Gastrocnemius medialis (tissue), 4 donors: ENCODE measurements at regions not wholly inside any gene's neighbourhood (a gene's known extent, or its start where the extent isn't known, plus 50 kb on each side); places are given as distances from the start of the nearest gene placed in this dataset.
"Not testable (repeated sequence)": the region's sequence is repeated elsewhere in the genome, so short reads cannot be mapped to it uniquely, and the experiment has no call there.

Source experiments
- ATAC-seq, 2 donors: fragments of 150-250 bp; one replicate each; pipeline ENCODE4 v1.9.1; 2016
- DNase-seq, 2 donors: peaks; one replicate each; pipeline ENCODE4 v3.0.0-alpha.2; 2019
- H3K27ac ChIP-seq, 4 donors: fragments of 200-600 bp; sonication (generic); 1 replicate in 1 of 4; 2 replicates in 3 of 4; pipeline ENCODE4 v1.5.1; 2016 to 2018; ENCODE audit warnings: mild to moderate bottlenecking in 2 of 4, moderate library complexity in 1 of 4
- H3K27me3 ChIP-seq, 3 donors: fragments of 200-600 bp; sonication (generic) in 2 of 3; 1 replicate in 1 of 3; 2 replicates in 2 of 3; pipeline versions ENCODE4 v1.5.1 to v1.6.0; 2016 to 2019; ENCODE audit warnings: mild to moderate bottlenecking in 1 of 3, moderate library complexity in 1 of 3
- H3K36me3 ChIP-seq, 2 donors: fragments of 200-600 bp; sonication (generic) in 1 of 2; one replicate each; pipeline ENCODE4 v1.5.1; 2017 to 2018
- H3K4me1 ChIP-seq, 2 donors: fragments of 200-600 bp; sonication (generic) in 1 of 2; one replicate each; pipeline ENCODE4 v1.5.1; 2016 to 2017; ENCODE audit warnings: mild to moderate bottlenecking in 2 of 2
- H3K4me3 ChIP-seq, 4 donors: fragments of 200-600 bp; sonication (generic) in 3 of 4; 1 replicate in 1 of 4; 2 replicates in 3 of 4; pipeline ENCODE4 v1.5.1; 2016 to 2019; ENCODE audit warnings: mild to moderate bottlenecking in 2 of 4
- H3K9me3 ChIP-seq, 3 donors: fragments of 200-600 bp; sonication (generic) in 2 of 3; 1 replicate in 1 of 3; 2 replicates in 2 of 3; pipeline ENCODE4 v1.5.1; 2016 to 2019
- CTCF ChIP-seq, 5 experiments: fragments of 450-650 bp in 3 of 5; fragments of 200-600 bp in 2 of 5; sonication (generic) in 2 of 5; IDR thresholded peaks in 4 of 5; conservative IDR thresholded peaks in 1 of 5; 1 replicate in 4 of 5; 2 replicates in 1 of 5; pipeline ENCODE4 v1.5.1; 2016 to 2019; ENCODE audit warnings: antibody characterized with exemption in 5 of 5, mild to moderate bottlenecking in 3 of 5, moderate library complexity in 3 of 5
- POLR2A ChIP-seq, 2 donors: fragments of 450-650 bp; IDR thresholded peaks; one replicate each; pipeline ENCODE4 v1.6.1; 2017; ENCODE audit warnings: antibody characterized with exemption in 2 of 2, mild to moderate bottlenecking in 2 of 2, moderate library complexity in 2 of 2
- in situ Hi-C, 4 donors: fragments of 200-750 bp; cut with MboI; loops; one replicate each; pipeline versions ENCODE4 v1.15.0 to v1.8.0; 2017; ENCODE audit warnings: low sequenced_read_pairs in 4 of 4
- intact Hi-C: fragments of 100-400 bp; cut with DNase I; formaldehyde crosslinking; loops from one replicate; pipeline ENCODE4 v1.15.1; 2023; ENCODE audit warnings: low total_unique reads

DNA sequence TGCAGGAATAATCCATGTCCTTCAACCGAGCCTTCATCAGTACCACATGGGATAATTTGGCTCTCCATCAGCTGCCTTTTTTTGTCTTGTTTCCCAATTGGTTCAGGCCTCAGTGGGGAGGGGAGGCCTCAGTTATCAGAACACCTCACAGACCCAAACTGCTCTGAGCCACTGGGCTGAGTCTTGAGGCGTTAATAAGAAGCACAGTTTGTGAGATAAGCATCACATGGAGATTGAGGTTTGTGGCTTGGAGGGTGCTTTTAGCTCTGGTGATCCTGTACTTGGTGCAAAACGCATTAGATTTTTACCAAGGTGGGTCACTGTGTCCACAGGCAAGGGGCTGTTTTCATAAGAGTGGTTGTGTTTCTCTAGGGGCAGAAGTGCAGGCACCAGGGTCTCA lies 82.8 kb upstream of the HPF1 start:
- TF ChIP-seq CTCF (IDR thresholded peaks at IDR 0.05 in 4 of 5, conservative IDR thresholded peaks at IDR 0.05 in 1 of 5): no peak
- no peak for TF ChIP-seq POLR2A (IDR thresholded peaks at IDR 0.05)
- no peak overlapping the region for H3K27ac ChIP-seq
- in situ Hi-C loops: no loop called here
- ATAC-seq (no peak), DNase-seq (no peak)
- intact Hi-C loops: no loop called here
- H3K9me3 ChIP-seq: no peaks in the 10 kb centered on the region
- H3K4me1 ChIP-seq: no peaks in the 10 kb centered on the region
- H3K36me3 ChIP-seq: no peaks in the 10 kb centered on the region
- no peaks in the 10 kb centered on the region for H3K27me3 ChIP-seq
- H3K4me3 ChIP-seq: no peak overlapping the region

DNA sequence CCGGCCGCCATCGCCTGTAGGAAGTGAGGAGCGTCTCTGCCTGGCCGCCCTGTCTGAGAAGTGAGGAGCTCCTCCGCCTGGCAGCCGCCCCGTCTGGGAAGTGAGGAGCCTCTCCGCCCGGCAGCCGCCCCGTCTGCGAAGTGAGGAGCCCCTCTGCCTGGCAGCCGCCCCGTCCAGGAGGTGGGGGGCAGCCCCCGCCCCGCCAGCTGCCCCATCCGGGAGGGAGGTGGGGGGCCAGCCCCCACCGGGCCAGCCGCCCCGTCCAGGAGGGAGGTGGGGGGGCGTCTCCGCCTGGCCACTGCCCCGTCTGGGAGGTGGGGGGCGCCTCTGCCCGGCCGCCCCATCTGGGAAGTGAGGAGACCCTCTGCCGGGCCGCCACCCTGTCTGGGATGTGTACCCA lies 70.6 kb upstream of the HPF1 start:
- H3K27me3 ChIP-seq, H3K27ac ChIP-seq, H3K9me3 ChIP-seq, H3K4me1 ChIP-seq, ATAC-seq, H3K36me3 ChIP-seq, in situ Hi-C loops, DNase-seq, H3K4me3 ChIP-seq, intact Hi-C loops: not testable (repeated sequence)

- TF ChIP-seq CTCF (IDR thresholded peaks at IDR 0.05 in 4 of 5, conservative IDR thresholded peaks at IDR 0.05 in 1 of 5) (no peak), POLR2A (IDR thresholded peaks at IDR 0.05) (no peak)
- Histone ChIP-seq H3K4me3 (no peak overlapping the region), H3K4me1 (no peaks in the 10 kb centered on the region), H3K9me3 (no peaks in the 10 kb centered on the region), H3K27me3 (no peaks in the 10 kb centered on the region), H3K36me3 (no peaks in the 10 kb centered on the region), H3K27ac (no peak overlapping the region)
- ATAC-seq (no peak), DNase-seq (no peak)
- intact Hi-C loops: no loop called here
- in situ Hi-C loops: no loop called here
These were observed 69.0 kb upstream of the HPF1 start for GRCh38 chr4:169826634-169827187.

GRCh38 chr4:169823685-169824084 lies 65.9 kb upstream of the HPF1 start:
- H3K4me3 ChIP-seq: no peak overlapping the region
- H3K36me3 ChIP-seq: no peaks in the 10 kb centered on the region
- H3K9me3 ChIP-seq: no peaks in the 10 kb centered on the region
- no peaks in the 10 kb centered on the region for H3K27me3 ChIP-seq
- ATAC-seq: no peak
- H3K27ac ChIP-seq: no peak overlapping the region
- TF ChIP-seq CTCF (IDR thresholded peaks at IDR 0.05 in 4 of 5, conservative IDR thresholded peaks at IDR 0.05 in 1 of 5) (no peak), POLR2A (IDR thresholded peaks at IDR 0.05) (no peak)
- DNase-seq: no peak
- intact Hi-C loops (no loop called here), in situ Hi-C loops (no loop called here)
- no peaks in the 10 kb centered on the region for H3K4me1 ChIP-seq

DNA sequence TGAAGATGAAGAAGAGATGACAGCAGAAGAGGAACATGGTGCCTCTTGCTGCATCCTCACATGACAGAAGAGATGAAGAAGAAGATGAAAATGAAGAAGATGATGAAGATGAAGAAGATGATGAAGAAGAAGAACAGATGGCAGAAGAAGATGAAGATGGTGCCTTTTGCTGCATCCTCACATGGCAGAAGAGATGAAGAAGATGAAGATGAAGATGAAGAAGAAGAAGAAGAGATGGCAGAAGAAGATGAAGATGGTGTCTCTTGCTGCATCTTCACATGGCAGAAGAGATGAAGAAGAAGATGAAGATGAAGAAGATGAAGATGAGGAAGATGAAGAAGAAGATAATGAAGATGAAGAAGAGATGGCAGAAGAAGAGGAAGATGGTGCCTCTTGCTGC lies 63.7 kb upstream of the HPF1 start:
- intact Hi-C loops: no loop called here
- no peak for ATAC-seq
- H3K9me3 ChIP-seq: no peaks in the 10 kb centered on the region
- H3K4me1 ChIP-seq: no peaks in the 10 kb centered on the region
- no peak for DNase-seq
- H3K27me3 ChIP-seq: no peaks in the 10 kb centered on the region
- H3K4me3 ChIP-seq: no peak overlapping the region
- no peak overlapping the region for H3K27ac ChIP-seq
- no peaks in the 10 kb centered on the region for H3K36me3 ChIP-seq
- in situ Hi-C loops: no loop called here
- TF ChIP-seq CTCF (IDR thresholded peaks at IDR 0.05 in 4 of 5, conservative IDR thresholded peaks at IDR 0.05 in 1 of 5): no peak
- no peak for TF ChIP-seq POLR2A (IDR thresholded peaks at IDR 0.05)
